NT2/D1 (cell line): ENCODE measurements at regions not wholly inside any gene's neighbourhood (a gene's known extent, or its start where the extent isn't known, plus 50 kb on each side); places are given as distances from the start of the nearest gene placed in this dataset.
"Not testable (repeated sequence)": the region's sequence is repeated elsewhere in the genome, so short reads cannot be mapped to it uniquely, and the experiment has no call there.

Experiments
- DNase-seq: peaks from one replicate; pipeline ENCODE4 v3.0.0-alpha.2; 2011; ENCODE audit warnings: low read depth, low spot score
- H3K27me3 ChIP-seq: 2 replicates; pipeline ENCODE4 v1.6.0; 2011; ENCODE audit warnings: mild to moderate bottlenecking; ENCODE audit not compliant: insufficient read length, insufficient read depth
- H3K36me3 ChIP-seq: 2 replicates; pipeline ENCODE4 v1.6.1; 2011; ENCODE audit warnings: mild to moderate bottlenecking, low read length, mixed read lengths; ENCODE audit not compliant: insufficient read depth, insufficient read length
- H3K4me1 ChIP-seq: 2 replicates; pipeline ENCODE4 v1.5.1; 2011; ENCODE audit not compliant: insufficient read depth, insufficient read length
- H3K4me3 ChIP-seq: 2 replicates; pipeline ENCODE4 v1.5.1; 2011; ENCODE audit warnings: low read depth; ENCODE audit not compliant: insufficient read length
- H3K9ac ChIP-seq: 2 replicates; pipeline ENCODE4 v1.6.0; 2011; ENCODE audit warnings: low read depth; ENCODE audit not compliant: insufficient read length
- H3K9me3 ChIP-seq: 2 replicates; pipeline ENCODE4 v1.5.1; 2011; ENCODE audit warnings: mild to moderate bottlenecking, low read length; ENCODE audit not compliant: insufficient read depth
- SUZ12 ChIP-seq: IDR thresholded peaks from 2 replicates; pipeline ENCODE4 v1.6.1; 2011; ENCODE audit not compliant: insufficient read length, insufficient read depth; ENCODE audit errors: extremely low read depth
- YY1 ChIP-seq: IDR thresholded peaks from 2 replicates; pipeline ENCODE4 v1.6.1; 2011; ENCODE audit not compliant: insufficient read length, insufficient read depth
- ZNF274 ChIP-seq: IDR thresholded peaks from 2 replicates; pipeline ENCODE4 v1.6.1; 2011; ENCODE audit warnings: mild to moderate bottlenecking, low read depth, low read length

GRCh38 chr1:143748906-143749305 is 222.9 kb downstream of the FAM72C start:
- Histone ChIP-seq H3K9ac (no peak overlapping the region), H3K27me3 (no peaks in the 10 kb centered on the region), H3K9me3 (no peaks in the 10 kb centered on the region), H3K36me3 (no peaks in the 10 kb centered on the region), H3K4me3 (no peak overlapping the region), H3K4me1 (no peaks in the 10 kb centered on the region)
- TF ChIP-seq YY1 (no peak), SUZ12 (no peak), ZNF274 (no peak)
- DNase-seq = no peak

DNA sequence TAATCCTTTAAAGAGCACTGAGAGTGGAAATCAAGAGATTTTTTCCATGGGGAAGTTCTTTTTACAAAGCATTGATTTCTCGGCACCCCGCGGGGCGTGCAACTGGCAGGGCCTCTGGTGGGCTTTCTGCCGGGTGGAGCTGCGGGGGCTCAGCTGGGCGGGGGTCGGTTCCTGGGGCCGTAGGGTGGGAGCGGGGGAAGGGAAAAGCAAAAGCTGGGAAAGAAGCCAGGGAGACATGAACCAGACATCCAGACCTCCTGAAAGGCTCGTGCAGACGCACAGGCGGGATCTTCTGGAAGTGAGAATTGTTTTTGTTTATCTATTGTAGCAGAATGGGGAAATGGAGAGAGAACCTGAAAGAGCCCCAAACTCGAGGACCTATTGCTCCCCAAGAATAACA is 235.2 kb downstream of the FAM72C start:
- DNase-seq = no peak
- no peak for TF ChIP-seq YY1
- TF ChIP-seq SUZ12 = no peak
- TF ChIP-seq ZNF274 = no peak
- H3K9me3 ChIP-seq = no peaks in the 10 kb centered on the region
- no peaks in the 10 kb centered on the region for H3K36me3 ChIP-seq
- no peaks in the 10 kb centered on the region for H3K4me1 ChIP-seq
- no peaks in the 10 kb centered on the region for H3K27me3 ChIP-seq
- peak overlapping the region; percentile 51 for H3K4me3 ChIP-seq
- peak overlapping the region; percentile 64 for H3K9ac ChIP-seq

GRCh38 chr1:143735764-143736461 is 235.9 kb downstream of the FAM72C start:
- no peak for DNase-seq
- H3K9ac ChIP-seq = peak overlapping the region; percentile 64
- H3K4me1 ChIP-seq = no peaks in the 10 kb centered on the region
- no peaks in the 10 kb centered on the region for H3K36me3 ChIP-seq
- TF ChIP-seq YY1 (no peak), ZNF274 (no peak), SUZ12 (no peak)
- no peaks in the 10 kb centered on the region for H3K27me3 ChIP-seq
- no peaks in the 10 kb centered on the region for H3K9me3 ChIP-seq
- H3K4me3 ChIP-seq = peak overlapping the region; percentile 51

DNA sequence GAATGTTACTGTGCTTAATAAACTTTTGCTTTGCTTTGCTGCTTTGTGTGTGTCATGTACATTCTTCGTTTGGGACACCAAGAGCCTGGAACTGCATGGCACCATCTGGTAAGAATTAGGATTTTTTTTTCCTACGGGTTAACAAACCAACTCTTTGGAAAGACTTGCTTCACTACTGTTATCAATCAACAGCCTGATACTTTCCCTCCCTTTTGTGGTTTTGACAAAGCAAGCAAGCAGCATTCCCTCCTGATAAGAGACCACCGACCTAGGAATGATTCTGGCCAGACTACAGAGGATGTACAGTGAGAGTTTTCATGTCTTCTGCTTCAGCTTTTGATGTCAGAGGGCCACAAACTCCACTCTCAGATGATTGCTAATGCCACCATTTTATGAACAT is 237.5 kb downstream of the FAM72C start:
- H3K9me3 ChIP-seq, H3K4me1 ChIP-seq, H3K4me3 ChIP-seq, H3K9ac ChIP-seq, H3K36me3 ChIP-seq, H3K27me3 ChIP-seq, DNase-seq: not testable (repeated sequence)

GRCh38 chr1:143730890-143731289 is 240.9 kb downstream of the FAM72C start:
- not testable (repeated sequence) for H3K4me1 ChIP-seq, DNase-seq, H3K36me3 ChIP-seq, H3K27me3 ChIP-seq, H3K9me3 ChIP-seq, H3K9ac ChIP-seq, H3K4me3 ChIP-seq

- not testable (repeated sequence) for H3K36me3 ChIP-seq, H3K27me3 ChIP-seq, H3K9ac ChIP-seq, H3K4me3 ChIP-seq, H3K9me3 ChIP-seq, H3K4me1 ChIP-seq, DNase-seq
These were observed 242.2 kb downstream of the FAM72C start for GRCh38 chr1:143729449-143730111.

GRCh38 chr1:143728802-143729448 is 242.9 kb downstream of the FAM72C start:
- not testable (repeated sequence) for H3K4me3 ChIP-seq, H3K9ac ChIP-seq, H3K27me3 ChIP-seq, H3K9me3 ChIP-seq, DNase-seq, H3K36me3 ChIP-seq, H3K4me1 ChIP-seq

GRCh38 chr1:143727263-143727662 is 244.5 kb downstream of the FAM72C start:
- Histone ChIP-seq H3K4me3 (no peak overlapping the region), H3K36me3 (no peaks in the 10 kb centered on the region), H3K27me3 (no peaks in the 10 kb centered on the region), H3K9me3 (no peaks in the 10 kb centered on the region), H3K4me1 (no peaks in the 10 kb centered on the region), H3K9ac (no peak overlapping the region)
- no peak for TF ChIP-seq SUZ12
- no peak for TF ChIP-seq ZNF274
- no peak for DNase-seq
